Effector CD4-positive, alpha-beta T cell (primary cell): ENCODE measurements at regions not wholly inside any gene's neighbourhood (a gene's known extent, or its start where the extent isn't known, plus 50 kb on each side); places are given as distances from the start of the nearest gene placed in this dataset.
"Not testable (repeated sequence)": the region's sequence is repeated elsewhere in the genome, so short reads cannot be mapped to it uniquely, and the experiment has no call there.

Experiments used
- DNase-seq: peaks from one replicate; pipeline ENCODE4 v3.0.0-alpha.2; 2020

- no peak for DNase-seq
These were observed 120.4 kb upstream of the PDE7B start for GRCh38 chr6:135731116-135731515.

- not testable (repeated sequence) for DNase-seq
These were observed 115.2 kb upstream of the PDE7B start for GRCh38 chr6:135736351-135736750.

- DNase-seq: no peak
These were observed 112.9 kb upstream of the PDE7B start for GRCh38 chr6:135738636-135739035.

- no peak for DNase-seq
These were observed 112.2 kb upstream of the PDE7B start for GRCh38 chr6:135739288-135739687.

GRCh38 chr6:135740580-135740979, 110.9 kb upstream of the PDE7B start:
- DNase-seq: no peak

GRCh38 chr6:135743476-135743875, 108.0 kb upstream of the PDE7B start:
- DNase-seq: no peak

GRCh38 chr6:135748189-135748588, 103.3 kb upstream of the PDE7B start:
- no peak for DNase-seq

- DNase-seq: no peak
These were observed 101.4 kb upstream of the PDE7B start for GRCh38 chr6:135750081-135750480.

- no peak for DNase-seq
These were observed 98.3 kb upstream of the PDE7B start for GRCh38 chr6:135753196-135753595.

GRCh38 chr6:135759831-135760230, 91.7 kb upstream of the PDE7B start:
- no peak for DNase-seq

GRCh38 chr6:135774006-135774405, 77.5 kb upstream of the PDE7B start:
- DNase-seq: no peak

- DNase-seq: no peak
These were observed 72.3 kb upstream of the PDE7B start for GRCh38 chr6:135779213-135779612.

- no peak for DNase-seq
These were observed 71.2 kb upstream of the PDE7B start for GRCh38 chr6:135780326-135780725.

GRCh38 chr6:135782546-135782945, 69.0 kb upstream of the PDE7B start:
- DNase-seq: no peak

GRCh38 chr6:135784507-135784906, 67.0 kb upstream of the PDE7B start:
- no peak for DNase-seq

GRCh38 chr6:135789375-135790050, 62.0 kb upstream of the PDE7B start:
- no peak for DNase-seq

- no peak for DNase-seq
These were observed 60.1 kb upstream of the PDE7B start for GRCh38 chr6:135791441-135791840.

- DNase-seq: no peak
These were observed 54.7 kb upstream of the PDE7B start for GRCh38 chr6:135796643-135797305.

GRCh38 chr6:135797361-135797760, 54.1 kb upstream of the PDE7B start:
- DNase-seq: no peak

- DNase-seq: no peak
These were observed 52.6 kb upstream of the PDE7B start for GRCh38 chr6:135798751-135799515.
